H1 (cell line): ENCODE measurements at regions not wholly inside any gene's neighbourhood (a gene's known extent, or its start where the extent isn't known, plus 50 kb on each side); places are given as distances from the start of the nearest gene placed in this dataset.

ENCODE experiments used
- CHD1 ChIP-seq: IDR thresholded peaks from 2 replicates; pipeline ENCODE4 v1.6.1; 2012; ENCODE audit warnings: low read depth, low read length, improper control_type of control experiment
- CHD7 ChIP-seq: fragments of 300-600 bp; sonication (generic); IDR thresholded peaks from 2 replicates; pipeline ENCODE4 v1.7.1; 2012; ENCODE audit warnings: low read length, moderate library complexity, mild to moderate bottlenecking, inconsistent platforms; ENCODE audit not compliant: insufficient replicate concordance
- CREB1 ChIP-seq: IDR thresholded peaks from 2 replicates; pipeline ENCODE4 v1.6.1; 2012; ENCODE audit warnings: inconsistent platforms
- EZH2 ChIP-seq: fragments of 200-600 bp; sonication (generic); IDR thresholded peaks from 2 replicates; pipeline ENCODE4 v1.7.1; 2012; ENCODE audit warnings: low read depth, mild to moderate bottlenecking, moderate library complexity, low read length, inconsistent platforms; ENCODE audit not compliant: severe bottlenecking
- NRF1 ChIP-seq: IDR thresholded peaks from 2 replicates; pipeline ENCODE4 v1.6.1; 2011; ENCODE audit warnings: mild to moderate bottlenecking, low read depth, low read length, improper control_type of control experiment
- RAD21 ChIP-seq, 2 experiments: IDR thresholded peaks in 1 of 2; conservative IDR thresholded peaks in 1 of 2; 2 replicates each; pipeline ENCODE4 v1.6.1; 2011; ENCODE audit warnings: low read depth in 2 of 2, low read length in 2 of 2, improper control_type of control experiment in 1 of 2, inconsistent platforms in 1 of 2, mild to moderate bottlenecking in 1 of 2, moderate library complexity in 1 of 2
- SIX5 ChIP-seq: IDR thresholded peaks from 2 replicates; pipeline ENCODE4 v1.6.1; 2011; ENCODE audit warnings: mild to moderate bottlenecking, low read depth, low read length

DNA sequence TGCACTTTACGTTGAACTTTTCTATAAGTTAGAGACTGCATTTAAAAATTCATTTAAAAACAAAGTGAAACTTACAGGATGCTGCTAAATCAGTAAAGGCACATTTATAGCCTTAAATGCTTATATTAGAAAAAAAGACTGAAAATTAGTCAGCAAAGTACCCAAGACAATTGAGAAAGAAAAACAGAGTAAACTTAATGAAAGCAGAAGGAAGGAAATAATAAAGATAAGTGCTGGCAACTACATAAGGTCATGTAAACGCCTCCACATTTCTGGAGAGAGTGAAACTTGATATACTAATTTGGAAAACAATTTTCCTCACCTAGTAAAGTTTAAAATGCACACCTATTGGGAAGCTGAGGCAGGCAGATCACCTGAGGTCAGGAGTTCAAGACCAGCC lies 58.2 kb upstream of the ACAN start (continued):
- TF ChIP-seq CHD1 = no peak
- no peak for TF ChIP-seq NRF1
- no peak for TF ChIP-seq CREB1
- TF ChIP-seq EZH2 = no peak
- no peak for TF ChIP-seq CHD7
- no peak for TF ChIP-seq SIX5
- TF ChIP-seq RAD21 (IDR thresholded peaks at IDR 0.05 in 1 of 2, conservative IDR thresholded peaks at IDR 0.05 in 1 of 2; ENCODE audit: low read depth in 2 of 2, low read length in 2 of 2) = no peak
